Osteocyte (in vitro differentiated cells): ENCODE measurements at regions not wholly inside any gene's neighbourhood (a gene's known extent, or its start where the extent isn't known, plus 50 kb on each side); places are given as distances from the start of the nearest gene placed in this dataset.

Experiments used
- DNase-seq: peaks from one replicate; pipeline ENCODE4 v3.0.0; 2021; ENCODE audit warnings: mixed read lengths; ENCODE audit not compliant: unreplicated experiment; ENCODE audit errors: extremely low spot score
- H3K27ac Mint-ChIP-seq: one replicate; pipeline ENCODE4 v1.8.0; 2021; ENCODE audit warnings: mild to moderate bottlenecking, mixed read lengths; ENCODE audit not compliant: unreplicated experiment
- H3K27me3 Mint-ChIP-seq: one replicate; pipeline ENCODE4 v1.8.0; 2021; ENCODE audit warnings: mixed read lengths; ENCODE audit not compliant: unreplicated experiment
- H3K36me3 Mint-ChIP-seq: one replicate; pipeline ENCODE4 v1.8.0; 2021; ENCODE audit warnings: mixed read lengths; ENCODE audit not compliant: unreplicated experiment
- H3K4me1 Mint-ChIP-seq: one replicate; pipeline ENCODE4 v1.8.0; 2021; ENCODE audit warnings: mixed read lengths; ENCODE audit not compliant: unreplicated experiment
- H3K4me3 Mint-ChIP-seq: one replicate; pipeline ENCODE4 v1.8.0; 2021; ENCODE audit warnings: mild to moderate bottlenecking, moderate library complexity, mixed read lengths; ENCODE audit not compliant: unreplicated experiment
- H3K9me3 Mint-ChIP-seq: one replicate; pipeline ENCODE4 v1.8.0; 2021; ENCODE audit warnings: mixed read lengths; ENCODE audit not compliant: unreplicated experiment
- CTCF ChIP-seq: fragments of 200-600 bp; sonication (generic); IDR thresholded peaks from 2 replicates; pipeline ENCODE4 v1.5.0; 2021; ENCODE audit warnings: antibody characterized with exemption, mild to moderate bottlenecking, moderate library complexity

- Mint-ChIP-seq H3K9me3 (no peaks in the 10 kb centered on the region), H3K36me3 (no peaks in the 10 kb centered on the region), H3K27me3 (no peaks in the 10 kb centered on the region), H3K4me1 (no peaks in the 10 kb centered on the region), H3K27ac (no peak overlapping the region), H3K4me3 (no peak overlapping the region)
- no peak for TF ChIP-seq CTCF
- DNase-seq = peak; percentile 0
Measured at GRCh38 chr16:16877061-16877460, 498.1 kb downstream of the NPIPA7 start.

- no peak for TF ChIP-seq CTCF
- no peaks in the 10 kb centered on the region for H3K27me3 Mint-ChIP-seq
- no peaks in the 10 kb centered on the region for H3K36me3 Mint-ChIP-seq
- no peak overlapping the region for H3K27ac Mint-ChIP-seq
- peaks cover 5% of the 10 kb centered on the region for H3K9me3 Mint-ChIP-seq
- DNase-seq = peak; percentile 1
- H3K4me3 Mint-ChIP-seq = no peak overlapping the region
- H3K4me1 Mint-ChIP-seq = no peaks in the 10 kb centered on the region
Measured at GRCh38 chr16:16879567-16880251, 500.8 kb downstream of the NPIPA7 start.

- H3K27ac Mint-ChIP-seq = no peak overlapping the region
- no peak overlapping the region for H3K4me3 Mint-ChIP-seq
- no peaks in the 10 kb centered on the region for H3K27me3 Mint-ChIP-seq
- H3K4me1 Mint-ChIP-seq = no peaks in the 10 kb centered on the region
- peak; percentile 48 for DNase-seq
- H3K9me3 Mint-ChIP-seq = peaks cover 5% of the 10 kb centered on the region
- H3K36me3 Mint-ChIP-seq = no peaks in the 10 kb centered on the region
- TF ChIP-seq CTCF = no peak
Measured at GRCh38 chr16:16881814-16882213, 502.9 kb downstream of the NPIPA7 start.

- H3K27ac Mint-ChIP-seq = no peak overlapping the region
- H3K27me3 Mint-ChIP-seq = no peaks in the 10 kb centered on the region
- no peaks in the 10 kb centered on the region for H3K36me3 Mint-ChIP-seq
- H3K4me3 Mint-ChIP-seq = no peak overlapping the region
- TF ChIP-seq CTCF = no peak
- H3K4me1 Mint-ChIP-seq = no peaks in the 10 kb centered on the region
- peaks cover 5% of the 10 kb centered on the region for H3K9me3 Mint-ChIP-seq
- DNase-seq = peak; percentile 51
Measured at GRCh38 chr16:16882766-16883165, 503.8 kb downstream of the NPIPA7 start.

GRCh38 chr16:16884451-16884850, 505.5 kb downstream of the NPIPA7 start:
- Mint-ChIP-seq H3K4me1 (no peaks in the 10 kb centered on the region), H3K27me3 (no peaks in the 10 kb centered on the region), H3K9me3 (peaks cover 13% of the 10 kb centered on the region), H3K36me3 (no peaks in the 10 kb centered on the region), H3K27ac (no peak overlapping the region), H3K4me3 (no peak overlapping the region)
- peak; percentile 32 for DNase-seq
- no peak for TF ChIP-seq CTCF
